SHP77 treated with DMSO at 0.1 percent for 48 hours (cell line): ENCODE measurements at regions not wholly inside any gene's neighbourhood (a gene's known extent, or its start where the extent isn't known, plus 50 kb on each side); places are given as distances from the start of the nearest gene placed in this dataset.

Source experiments
- DNase-seq: peaks from one replicate; lab custom pipeline; 2025; lab: John Stamatoyannopoulos, UW

DNA sequence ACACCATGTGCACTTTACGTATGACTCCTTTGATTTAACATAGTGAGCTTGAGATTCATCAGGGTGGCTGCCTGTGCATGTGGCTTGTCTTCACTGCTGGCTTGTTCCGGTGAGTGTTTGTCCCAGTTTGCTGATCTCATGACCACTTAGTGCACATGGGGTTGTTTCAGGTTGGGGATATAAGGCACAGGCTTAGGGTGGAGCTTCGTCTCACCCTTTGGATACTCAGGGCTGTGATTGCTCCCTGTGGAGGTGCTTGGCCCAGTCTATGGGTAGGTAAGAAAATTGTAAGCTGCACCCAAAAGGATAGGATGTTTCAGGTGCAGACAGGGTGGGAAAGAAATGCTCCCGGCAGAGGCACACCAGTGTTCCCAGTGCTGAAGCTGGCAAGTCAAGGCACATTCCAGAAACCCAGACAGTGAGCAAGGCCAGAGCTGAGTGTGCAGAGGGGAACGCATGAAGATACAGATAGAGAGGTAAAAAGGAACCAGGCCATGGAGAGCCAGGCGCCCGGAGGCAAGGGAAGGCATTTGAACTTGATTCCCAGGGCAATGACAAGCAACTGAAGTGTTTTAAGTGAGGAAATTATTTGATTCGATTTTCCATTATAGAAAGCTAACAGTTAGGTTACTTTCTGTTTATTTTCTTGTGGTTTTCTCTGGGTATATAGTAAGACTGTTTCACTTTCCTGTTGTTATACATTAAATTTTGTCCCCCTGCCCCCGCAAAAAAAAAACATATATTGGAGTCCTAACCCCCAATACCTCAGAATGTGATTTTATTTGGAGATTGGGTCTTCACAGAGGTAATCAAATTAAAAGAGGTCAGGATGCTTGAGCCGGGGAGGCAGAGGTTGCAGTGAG, 289.8 kb upstream of the KLF6 start:
- no peak for DNase-seq

GRCh38 chr10:4073912-4074311, 288.9 kb upstream of the KLF6 start:
- no peak for DNase-seq

GRCh38 chr10:4070921-4071660, 286.1 kb upstream of the KLF6 start:
- DNase-seq, result no peak

GRCh38 chr10:4070184-4070583, 285.2 kb upstream of the KLF6 start:
- DNase-seq, result no peak

DNA sequence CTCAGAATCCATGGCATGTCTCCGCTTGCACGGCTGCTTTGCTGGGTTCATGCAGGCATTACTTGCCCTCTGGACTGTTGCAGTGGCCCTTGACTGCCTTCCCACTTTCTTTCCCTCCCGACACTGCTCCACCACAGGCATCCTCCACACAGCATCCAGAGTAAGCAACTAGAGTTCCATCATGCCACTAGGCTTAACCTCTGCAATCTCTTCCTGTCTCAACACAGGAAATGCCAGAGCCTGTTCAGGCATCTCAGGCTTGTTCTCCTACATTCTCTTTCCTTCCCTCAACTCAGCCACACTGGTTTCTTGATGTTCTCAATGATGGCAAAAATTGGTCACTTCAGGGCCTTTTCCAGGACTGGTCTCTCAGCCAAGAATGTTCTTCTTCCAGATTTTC, 284.5 kb upstream of the KLF6 start:
- DNase-seq, result no peak

DNA sequence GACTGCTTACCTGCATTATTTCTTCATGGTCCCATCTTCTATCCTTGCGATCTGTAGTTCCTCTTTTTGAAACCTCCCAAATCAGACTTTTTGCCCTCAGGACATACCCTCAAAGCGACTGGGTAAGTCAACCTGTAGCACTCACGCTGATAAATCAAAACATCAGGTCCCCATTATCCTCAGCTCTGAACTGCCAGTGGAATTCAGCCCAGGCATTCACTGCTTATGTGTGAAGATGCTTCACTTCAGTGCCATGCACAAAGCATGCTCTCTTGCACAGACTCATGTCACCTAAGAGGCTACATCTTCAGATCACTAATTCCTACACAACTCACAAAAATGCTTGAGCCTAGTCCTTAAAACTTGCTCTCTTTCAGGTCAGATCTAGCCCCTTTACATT, 283.6 kb upstream of the KLF6 start:
- no peak for DNase-seq

- no peak for DNase-seq
These were observed 283.0 kb upstream of the KLF6 start for GRCh38 chr10:4067931-4068561.

DNA sequence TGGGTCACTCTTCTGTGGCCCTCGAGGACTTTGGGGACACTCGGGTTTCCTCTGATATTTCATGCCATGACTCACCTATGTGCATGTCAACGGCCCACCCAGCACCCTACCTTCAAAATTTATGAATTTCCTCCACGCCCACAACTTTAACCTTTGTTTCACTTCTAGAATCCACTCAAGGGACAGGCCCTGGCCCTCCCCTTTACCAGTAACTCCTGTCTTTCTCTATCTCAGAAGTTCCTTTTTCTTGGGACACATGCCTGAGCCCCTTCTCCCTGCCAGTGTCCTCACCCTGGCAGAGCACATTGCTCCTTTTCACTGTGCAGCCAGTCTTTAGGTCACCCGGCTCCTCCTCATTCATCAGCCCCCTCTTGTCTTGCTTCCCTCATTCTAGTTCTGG, 282.5 kb upstream of the KLF6 start:
- DNase-seq, result no peak

DNA sequence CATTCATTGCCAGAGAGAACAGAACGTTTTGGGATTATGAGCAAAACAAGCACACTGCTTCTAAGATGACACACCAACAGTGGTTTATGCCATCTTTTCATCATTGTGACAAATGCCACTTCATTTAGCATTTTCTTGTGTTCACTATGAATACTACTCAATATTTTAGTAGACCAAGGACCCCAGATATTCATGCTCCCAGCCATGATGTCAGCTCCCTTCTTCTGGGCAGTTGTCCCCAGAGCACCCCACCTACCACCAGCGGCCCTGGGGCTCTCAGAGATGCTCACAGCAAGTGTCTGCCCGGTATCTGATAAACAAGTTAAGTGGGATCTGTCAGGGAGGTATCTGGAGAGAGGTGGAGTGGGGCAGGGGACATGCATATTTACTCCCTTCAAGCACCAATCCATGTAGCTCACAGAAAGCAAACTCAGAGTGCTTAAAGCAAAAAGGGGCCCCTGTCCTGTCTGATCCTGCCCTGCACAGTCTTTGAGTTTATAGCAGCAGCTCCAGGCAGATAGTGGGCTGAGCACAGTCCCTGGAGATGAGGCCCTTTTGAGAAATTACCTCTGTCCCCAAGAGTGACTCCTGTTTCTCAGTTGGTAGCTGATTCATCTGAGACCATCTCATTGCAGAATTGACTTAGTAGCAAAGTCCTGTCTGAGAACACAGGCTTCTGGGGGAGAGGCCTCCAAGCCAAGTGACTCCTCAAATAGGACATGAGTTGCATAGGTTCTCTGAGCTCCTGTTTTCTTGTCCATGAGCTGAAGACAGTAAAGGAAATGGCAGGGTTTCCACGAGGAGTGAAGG, 281.8 kb upstream of the KLF6 start:
- DNase-seq, result no peak

DNA sequence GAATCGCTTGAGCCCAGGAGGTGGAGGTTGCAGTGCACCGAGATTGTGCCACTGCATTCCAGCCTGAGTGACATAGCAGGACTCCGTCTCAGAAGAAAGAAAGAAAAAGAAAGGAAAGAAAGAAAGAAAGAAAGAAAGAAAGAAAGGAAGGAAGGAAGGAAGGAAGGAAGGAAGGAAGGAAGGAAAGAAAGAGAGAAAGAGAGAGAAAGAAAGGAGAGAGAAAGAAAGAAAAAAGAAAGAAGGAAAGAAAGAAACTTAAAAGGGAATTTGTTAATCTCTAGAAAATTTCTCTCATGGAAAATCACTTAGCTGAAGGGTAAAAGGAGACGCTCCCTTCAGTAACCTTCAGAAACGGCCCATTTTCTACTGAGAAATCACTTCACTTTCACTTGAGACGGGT, 279.5 kb upstream of the KLF6 start:
- no peak for DNase-seq

DNA sequence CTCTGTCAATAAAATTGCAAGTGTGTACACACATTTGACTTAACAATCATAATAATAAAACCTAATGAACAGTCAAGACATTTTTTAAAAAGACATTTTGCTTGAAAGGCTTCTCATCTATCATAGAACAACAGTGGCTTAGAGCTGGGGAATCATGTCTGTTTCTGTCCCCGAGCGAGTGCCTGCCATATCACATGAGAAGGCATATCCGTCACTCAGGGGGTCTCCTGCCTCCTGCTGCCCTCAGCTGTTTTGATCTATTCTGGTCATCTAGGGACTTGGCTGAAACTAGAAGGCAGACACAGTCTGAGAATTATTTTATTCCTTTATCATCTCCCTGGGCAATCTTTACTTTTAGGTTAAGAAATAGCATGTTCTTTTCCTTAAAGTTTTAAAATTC, 278.7 kb upstream of the KLF6 start:
- no peak for DNase-seq

DNA sequence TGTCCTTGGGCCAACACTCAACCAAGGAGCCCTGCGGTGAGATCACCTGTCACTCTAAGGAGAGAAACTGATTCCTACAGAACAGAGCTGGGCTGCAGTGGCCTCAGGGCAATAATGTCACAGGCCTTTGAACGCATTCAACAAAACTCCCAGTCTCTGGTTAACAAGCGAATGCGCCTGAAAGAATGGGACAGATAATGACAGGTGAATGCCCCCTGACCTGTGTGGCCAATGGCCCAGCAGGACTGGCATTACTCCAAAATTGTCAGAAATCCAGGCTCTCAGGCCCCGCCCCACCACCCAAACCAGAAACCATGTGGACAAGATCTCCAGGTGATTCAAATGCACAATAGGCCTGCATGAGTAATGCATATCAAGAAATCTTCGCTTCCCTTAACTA, 277.7 kb upstream of the KLF6 start:
- DNase-seq, result no peak

- no peak for DNase-seq
These were observed 277.1 kb upstream of the KLF6 start for GRCh38 chr10:4062072-4062471.

GRCh38 chr10:4061441-4061951, 276.5 kb upstream of the KLF6 start:
- DNase-seq, result no peak

GRCh38 chr10:4059471-4060138, 274.6 kb upstream of the KLF6 start:
- DNase-seq, result no peak

GRCh38 chr10:4058514-4059029, 273.6 kb upstream of the KLF6 start:
- DNase-seq, result no peak

DNA sequence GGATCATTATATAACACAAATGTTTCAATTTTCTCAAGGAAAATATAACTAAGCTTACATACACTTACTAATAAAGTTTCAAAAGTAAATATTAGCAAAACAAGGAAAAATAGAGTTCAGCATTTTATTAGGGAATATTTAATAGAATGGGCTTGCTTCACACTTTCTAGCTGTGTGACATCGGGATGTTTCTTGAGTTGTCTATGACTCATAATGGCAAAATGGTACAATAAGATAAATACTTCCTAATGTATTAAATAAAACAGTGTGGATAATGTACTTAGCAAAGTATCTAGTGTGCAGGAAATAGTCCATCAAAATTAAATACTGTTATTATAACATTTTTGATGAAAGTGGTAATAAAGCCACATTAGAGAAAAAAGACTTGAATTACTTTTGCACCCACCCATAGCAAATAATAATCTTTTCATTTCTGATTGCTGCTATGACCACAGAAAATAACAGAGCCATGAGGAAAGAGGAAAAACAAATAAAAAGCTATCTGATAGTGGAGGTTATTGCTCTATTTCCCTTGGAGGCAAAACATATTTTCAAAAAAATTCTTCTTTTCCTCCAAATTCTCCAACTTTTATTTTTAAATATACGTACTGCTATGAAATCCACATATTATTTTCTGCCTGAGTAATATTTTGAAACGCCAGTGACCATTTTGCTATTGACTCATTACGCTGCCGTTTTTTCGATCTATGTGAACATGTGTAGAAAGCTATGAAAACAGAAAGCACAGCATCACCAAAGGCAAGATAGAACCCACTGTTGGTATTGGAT, 272.9 kb upstream of the KLF6 start:
- DNase-seq, result no peak

GRCh38 chr10:4057021-4057420, 272.0 kb upstream of the KLF6 start:
- no peak for DNase-seq

DNA sequence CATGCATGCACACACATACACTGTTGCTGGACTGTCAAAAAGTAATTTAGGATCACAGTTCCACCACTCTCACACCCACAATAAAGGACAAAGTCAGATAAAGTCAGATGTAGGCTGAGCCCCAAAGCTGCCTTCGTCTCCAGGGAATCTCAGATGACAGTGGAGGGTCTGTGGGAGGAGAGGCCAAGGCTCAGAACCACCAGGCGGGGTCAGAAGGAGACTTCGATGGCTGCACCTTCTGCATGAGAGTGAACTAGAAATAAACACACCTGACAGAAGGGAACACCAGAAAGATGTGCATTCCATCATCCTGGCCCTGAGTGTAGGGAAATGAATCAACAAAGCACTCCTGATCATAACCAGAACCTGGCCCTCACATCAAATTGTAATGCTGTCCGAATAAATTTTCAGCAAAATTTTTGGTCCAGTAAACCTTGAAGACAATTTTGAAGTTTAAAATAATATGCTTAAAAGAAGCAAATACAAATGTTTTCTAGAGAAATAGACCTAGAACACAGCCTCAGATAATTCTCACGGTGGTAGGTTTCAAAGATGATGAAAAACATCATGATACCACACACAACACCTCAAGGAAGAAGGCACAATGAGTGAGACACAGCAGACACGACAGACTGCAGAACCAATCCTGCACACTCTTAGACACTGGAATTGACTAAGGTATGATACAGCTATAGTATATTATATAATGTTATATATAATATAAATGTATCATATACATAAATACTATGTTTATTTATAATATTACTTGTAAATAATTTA, 269.8 kb upstream of the KLF6 start:
- no peak for DNase-seq

DNA sequence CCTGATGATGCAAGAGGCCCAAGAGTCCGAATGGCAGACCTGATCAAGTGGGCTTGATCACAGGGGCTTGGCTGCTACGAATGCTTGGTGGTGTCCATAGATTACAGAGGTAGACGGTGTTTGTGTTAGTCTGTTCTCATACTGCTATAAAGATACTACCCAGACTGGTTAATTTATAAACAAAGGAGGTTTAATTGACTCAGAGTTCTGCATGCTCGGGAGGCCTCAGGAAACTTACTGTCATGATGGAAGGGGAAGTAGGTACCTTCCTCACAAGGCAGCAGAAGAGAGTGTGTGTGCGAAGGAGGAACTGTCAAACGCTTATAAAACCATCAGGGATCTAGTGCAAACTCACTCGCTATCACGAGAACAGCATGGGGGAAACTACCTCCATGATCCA, 268.9 kb upstream of the KLF6 start:
- DNase-seq, result no peak
